Sigmoid colon (tissue), 6 donors: ENCODE measurements at regions not wholly inside any gene's neighbourhood (a gene's known extent, or its start where the extent isn't known, plus 50 kb on each side); places are given as distances from the start of the nearest gene placed in this dataset.

Experiments
- DNase-seq: peaks from one replicate; pipeline ENCODE4 v3.0.0-alpha.2; 2019
- H3K27ac ChIP-seq, 4 donors: fragments of 200-600 bp; sonication (generic); one replicate each; pipeline ENCODE4 v1.5.1; 2016 to 2019; ENCODE audit warnings: mild to moderate bottlenecking in 1 of 4
- H3K27me3 ChIP-seq, 3 donors: fragments of 200-600 bp; sonication (generic); one replicate each; pipeline ENCODE4 v1.5.1; 2019; ENCODE audit warnings: mild to moderate bottlenecking in 1 of 3
- H3K36me3 ChIP-seq, 4 donors: fragments of 200-600 bp; sonication (generic); one replicate each; pipeline ENCODE4 v1.5.1; 2016 to 2019
- H3K4me1 ChIP-seq, 4 donors: fragments of 200-600 bp; sonication (generic); one replicate each; pipeline ENCODE4 v1.5.1; 2017 to 2019
- H3K4me3 ChIP-seq, 4 donors: fragments of 200-600 bp; sonication (generic); one replicate each; pipeline ENCODE4 v1.5.1; 2017 to 2019; ENCODE audit warnings: mild to moderate bottlenecking in 2 of 4, moderate library complexity in 1 of 4
- H3K9me3 ChIP-seq, 4 donors: fragments of 200-600 bp in 3 of 4; sonication (generic) in 3 of 4; one replicate each; pipeline versions ENCODE4 v1.5.1 to v1.6.1; 2013 to 2019
- CTCF ChIP-seq, 4 experiments: fragments of 450-650 bp in 3 of 4; fragments of 200-600 bp in 1 of 4; IDR thresholded peaks; one replicate each; pipeline ENCODE4 v1.5.1; 2016 to 2019; ENCODE audit warnings: antibody characterized with exemption in 4 of 4, mild to moderate bottlenecking in 3 of 4, moderate library complexity in 2 of 4
- EP300 ChIP-seq, 4 donors: sonication (generic); formaldehyde crosslinking; IDR thresholded peaks; one replicate each; pipeline ENCODE4 v1.6.1; 2017; ENCODE audit warnings: antibody characterized with exemption in 4 of 4
- POLR2A ChIP-seq, 2 donors: fragments of 450-650 bp; IDR thresholded peaks; one replicate each; pipeline ENCODE4 v1.6.1; 2016; ENCODE audit warnings: antibody characterized with exemption in 2 of 2, mild to moderate bottlenecking in 2 of 2, moderate library complexity in 2 of 2
- POLR2AphosphoS5 ChIP-seq, 4 donors: sonication (generic); formaldehyde crosslinking; IDR thresholded peaks; one replicate each; pipeline ENCODE4 v1.6.1; 2017; ENCODE audit warnings: antibody characterized with exemption in 4 of 4
- WGBS, 2 donors: extraction: QIAGEN DNeasy Blood & Tissue Kit; methylation state at CpG; one replicate each; pipeline ENCODE4 v1.1.7; 2013; 5-methylcytosine and 5-hydroxymethylcytosine counted together
- intact Hi-C: fragments of 100-400 bp; cut with DNase I; formaldehyde crosslinking; loops from one replicate; pipeline ENCODE4 v1.15.1; 2023
- donor health status: healthy with polysubstance abuse.
- donor health status: healthy.

- DNase-seq, result no peak
- no peak for TF ChIP-seq POLR2A (IDR thresholded peaks at IDR 0.05)
- TF ChIP-seq POLR2AphosphoS5 (IDR thresholded peaks at IDR 0.05), result no peak
- TF ChIP-seq EP300 (IDR thresholded peaks at IDR 0.05), result no peak
- TF ChIP-seq CTCF (IDR thresholded peaks at IDR 0.05), result no peak
- peaks cover 0 to 5% (median 0%) of the 10 kb centered on the region in 4 donors for H3K9me3 ChIP-seq
- H3K4me1 ChIP-seq, result no peaks in the 10 kb centered on the region
- H3K27ac ChIP-seq, result no peak overlapping the region
- no peak overlapping the region for H3K4me3 ChIP-seq
- no peaks in the 10 kb centered on the region for H3K36me3 ChIP-seq
- H3K27me3 ChIP-seq, result no peaks in the 10 kb centered on the region
- intact Hi-C loops, result no loop called here
Measured at GRCh38 chr4:85318415-85318814, 156.5 kb upstream of the ARHGAP24 start.

GRCh38 chr4:85358831-85359230 is 116.1 kb upstream of the ARHGAP24 start:
- peaks cover 0 to 3% (median 0%) of the 10 kb centered on the region in 4 donors for H3K9me3 ChIP-seq
- intact Hi-C loops, result no loop called here
- H3K36me3 ChIP-seq, result no peaks in the 10 kb centered on the region
- H3K4me3 ChIP-seq, result no peak overlapping the region
- no peak overlapping the region for H3K27ac ChIP-seq
- DNase-seq, result no peak
- H3K27me3 ChIP-seq, result no peaks in the 10 kb centered on the region
- no peak for TF ChIP-seq POLR2AphosphoS5 (IDR thresholded peaks at IDR 0.05)
- no peak for TF ChIP-seq POLR2A (IDR thresholded peaks at IDR 0.05)
- no peak for TF ChIP-seq EP300 (IDR thresholded peaks at IDR 0.05)
- no peak for TF ChIP-seq CTCF (IDR thresholded peaks at IDR 0.05)
- no peaks in the 10 kb centered on the region for H3K4me1 ChIP-seq

- peaks cover 0 to 3% (median 0%) of the 10 kb centered on the region in 4 donors for H3K9me3 ChIP-seq
- H3K4me1 ChIP-seq, result no peaks in the 10 kb centered on the region
- 73 to 84% methylated on average over 2 of the region's 2 CpGs for WGBS, 2 donors
- no peaks in the 10 kb centered on the region for H3K36me3 ChIP-seq
- no peak overlapping the region for H3K27ac ChIP-seq
- intact Hi-C loops, result no loop called here
- no peaks in the 10 kb centered on the region for H3K27me3 ChIP-seq
- TF ChIP-seq POLR2AphosphoS5 (IDR thresholded peaks at IDR 0.05), result no peak
- no peak for TF ChIP-seq CTCF (IDR thresholded peaks at IDR 0.05)
- TF ChIP-seq POLR2A (IDR thresholded peaks at IDR 0.05), result no peak
- no peak for TF ChIP-seq EP300 (IDR thresholded peaks at IDR 0.05)
- no peak for DNase-seq
- no peak overlapping the region for H3K4me3 ChIP-seq
Measured at GRCh38 chr4:85362550-85362949, 112.4 kb upstream of the ARHGAP24 start.

- 57 to 73% methylated on average over 2 of the region's 2 CpGs for WGBS, 2 donors
- H3K4me1 ChIP-seq, result no peaks in the 10 kb centered on the region
- no peaks in the 10 kb centered on the region for H3K27me3 ChIP-seq
- TF ChIP-seq CTCF (IDR thresholded peaks at IDR 0.05), result no peak
- TF ChIP-seq POLR2AphosphoS5 (IDR thresholded peaks at IDR 0.05), result no peak
- TF ChIP-seq POLR2A (IDR thresholded peaks at IDR 0.05), result no peak
- no peak for TF ChIP-seq EP300 (IDR thresholded peaks at IDR 0.05)
- H3K9me3 ChIP-seq, result no peaks in the 10 kb centered on the region
- DNase-seq, result no peak
- no peak overlapping the region for H3K4me3 ChIP-seq
- intact Hi-C loops, result no loop called here
- no peaks in the 10 kb centered on the region for H3K36me3 ChIP-seq
- H3K27ac ChIP-seq, result no peak overlapping the region
Measured at GRCh38 chr4:85367815-85368214, 107.1 kb upstream of the ARHGAP24 start.

- TF ChIP-seq CTCF (IDR thresholded peaks at IDR 0.05), result no peak
- no peak for TF ChIP-seq POLR2A (IDR thresholded peaks at IDR 0.05)
- TF ChIP-seq EP300 (IDR thresholded peaks at IDR 0.05), result no peak
- TF ChIP-seq POLR2AphosphoS5 (IDR thresholded peaks at IDR 0.05), result no peak
- H3K36me3 ChIP-seq, result no peaks in the 10 kb centered on the region
- H3K4me3 ChIP-seq, result no peak overlapping the region
- H3K27ac ChIP-seq, result no peak overlapping the region
- intact Hi-C loops, result no loop called here
- no peak for DNase-seq
- H3K4me1 ChIP-seq, result no peaks in the 10 kb centered on the region
- no peaks in the 10 kb centered on the region for H3K9me3 ChIP-seq
- H3K27me3 ChIP-seq, result no peaks in the 10 kb centered on the region
- WGBS, 2 donors, result 65 to 79% methylated on average over 3 of the region's 3 CpGs
Measured at GRCh38 chr4:85368240-85368639, 106.7 kb upstream of the ARHGAP24 start.
